GM12878 (cell line): ENCODE measurements at regions not wholly inside any gene's neighbourhood (a gene's known extent, or its start where the extent isn't known, plus 50 kb on each side); places are given as distances from the start of the nearest gene placed in this dataset.

Experiments used
- MEF2B ChIP-seq: fragments of 450-650 bp; IDR thresholded peaks from 2 replicates; pipeline ENCODE4 v1.6.1; 2018; ENCODE audit warnings: mild to moderate bottlenecking, moderate library complexity; ENCODE audit not compliant: partially characterized antibody, poor library complexity, severe bottlenecking
- NFYB ChIP-seq: IDR thresholded peaks from 2 replicates; pipeline ENCODE4 v1.6.1; 2011; ENCODE audit warnings: low read depth, mild to moderate bottlenecking, low read length, improper control_type of control experiment, moderate library complexity; ENCODE audit not compliant: insufficient read depth
- POLR2A ChIP-seq: IDR thresholded peaks from 2 replicates; pipeline ENCODE4 v1.6.1; 2011; ENCODE audit warnings: low read depth, mild to moderate bottlenecking, low read length
- REST ChIP-seq: IDR thresholded peaks from 2 replicates; pipeline ENCODE4 v1.6.1; 2012; ENCODE audit warnings: mild to moderate bottlenecking, low read depth, low read length

DNA sequence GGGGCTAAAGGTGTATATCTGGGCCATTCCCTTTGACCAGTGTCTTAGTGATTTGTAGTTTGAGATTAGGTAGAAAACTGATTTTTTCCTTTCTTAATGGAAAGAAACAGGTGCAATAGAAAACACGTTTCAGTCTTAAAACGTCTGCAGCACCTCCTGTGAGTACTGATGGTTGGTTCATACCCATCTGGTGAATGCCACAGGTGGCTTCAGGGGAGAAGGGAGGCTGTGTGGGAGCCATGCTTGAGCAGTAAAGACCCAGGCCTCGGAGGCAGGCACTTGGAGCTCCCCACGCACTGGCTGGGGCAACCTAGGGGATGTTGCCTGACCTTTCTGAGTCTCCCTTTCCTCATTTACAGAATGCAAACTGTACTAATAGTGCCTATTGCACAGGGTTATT lies 171.5 kb upstream of the GRB10 start:
- TF ChIP-seq REST (no peak), NFYB (no peak), POLR2A (no peak), MEF2B (no peak)
